ENCODE measurements at regions not wholly inside any gene's neighbourhood (a gene's known extent, or its start where the extent isn't known, plus 50 kb on each side); places are given as distances from the start of the nearest gene placed in this dataset.
"Not testable (repeated sequence)": the region's sequence is repeated elsewhere in the genome, so short reads cannot be mapped to it uniquely, and the experiment has no call there.

- no peak for DNase-seq
These were observed 51.0 kb upstream of the ACTR3 start for GRCh38 chr2:113838744-113839444.

GRCh38 chr2:113838277-113838676, 51.6 kb upstream of the ACTR3 start:
- DNase-seq, result no peak

DNA sequence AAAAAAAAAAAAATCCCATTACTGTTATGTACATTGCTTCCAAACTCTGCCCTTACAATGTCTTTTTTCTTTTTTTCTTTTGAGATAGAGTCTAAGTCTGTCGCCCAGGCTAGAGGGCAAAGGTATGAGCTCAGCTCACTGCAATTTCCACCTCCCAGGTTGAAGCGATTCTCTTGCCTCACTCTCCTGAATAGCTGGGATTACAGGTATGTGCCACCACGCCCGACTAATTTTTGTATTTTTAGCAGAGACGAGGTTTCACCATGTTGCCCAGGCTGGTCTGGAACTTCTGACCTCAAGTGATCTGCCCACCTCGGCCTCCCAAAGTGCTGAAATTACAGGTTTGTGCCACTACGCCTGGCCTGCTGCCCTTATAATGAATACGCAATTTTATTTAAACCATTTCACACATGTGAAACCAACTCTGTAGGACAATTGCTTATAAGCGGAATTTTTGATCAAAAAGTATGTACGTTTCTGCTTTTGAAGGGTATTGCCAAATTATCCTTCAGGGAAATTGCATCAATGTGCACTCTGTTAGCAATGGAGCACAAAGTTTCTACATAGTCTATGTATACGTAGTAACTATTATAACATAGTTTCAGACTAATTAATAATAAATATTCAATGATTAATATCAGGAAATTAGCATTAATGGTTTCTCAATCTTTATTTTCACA, 55.7 kb upstream of the ACTR3 start:
- DNase-seq, result no peak

DNA sequence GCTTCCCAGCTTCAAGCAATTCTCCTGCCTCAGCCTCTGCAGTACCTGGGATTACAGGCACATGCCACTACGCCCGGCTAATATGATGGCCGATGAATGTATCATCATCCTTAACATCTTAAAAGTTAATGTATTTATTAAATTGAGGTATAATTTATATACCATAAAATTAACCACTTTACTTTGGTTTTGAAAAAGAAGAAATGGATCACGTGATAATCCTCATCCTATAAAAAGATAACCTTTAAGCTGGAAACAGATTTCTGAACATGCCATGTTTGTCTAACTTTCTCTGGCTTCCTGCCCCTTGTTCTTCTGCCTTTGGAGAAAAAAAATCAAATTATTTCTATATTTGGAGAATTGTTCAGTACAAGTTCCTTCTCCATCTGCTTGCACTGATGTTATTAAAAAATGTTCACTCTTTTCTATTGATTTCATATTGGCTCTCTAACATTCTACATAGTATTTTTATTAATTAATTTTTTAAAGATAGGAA, 57.0 kb upstream of the ACTR3 start:
- no peak for DNase-seq

DNA sequence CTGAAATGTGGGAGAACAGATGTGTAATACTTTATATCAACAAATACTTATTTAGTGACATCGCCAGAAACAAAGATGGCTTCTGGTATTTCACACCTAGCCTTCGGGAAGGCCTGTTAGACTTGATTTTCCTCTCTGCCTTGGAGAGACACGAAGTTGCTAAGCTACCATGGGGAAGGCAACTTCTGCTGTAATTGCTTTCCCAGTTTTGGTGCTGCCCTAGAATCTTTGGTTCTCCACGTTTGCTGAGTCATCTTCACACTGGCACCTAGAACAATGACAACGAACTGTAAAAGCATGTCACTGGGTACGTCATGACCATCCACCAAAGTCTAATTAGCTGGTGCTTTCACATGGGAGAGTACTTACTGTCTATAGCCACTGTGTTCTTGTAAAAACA, 58.7 kb upstream of the ACTR3 start:
- no peak for DNase-seq

DNA sequence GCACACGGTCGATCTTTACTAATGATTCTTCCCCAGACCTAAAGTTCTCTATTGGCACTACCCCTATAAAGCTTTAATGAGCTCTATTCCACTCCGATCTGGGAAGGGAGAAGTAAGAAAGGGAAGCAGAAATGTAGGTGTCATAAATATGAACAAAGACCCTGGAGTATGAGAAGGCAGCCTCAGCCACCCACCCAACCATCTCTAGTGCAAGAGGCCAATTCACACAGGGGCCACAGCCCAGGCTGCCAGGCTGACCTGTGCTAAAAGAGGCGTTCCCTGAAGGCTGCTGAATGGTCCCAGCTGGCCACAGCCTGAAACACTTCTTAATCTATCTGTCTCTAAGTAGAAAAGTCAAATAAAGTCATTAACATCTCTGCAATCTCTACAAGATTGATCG, 60.1 kb upstream of the ACTR3 start:
- DNase-seq, result no peak

DNA sequence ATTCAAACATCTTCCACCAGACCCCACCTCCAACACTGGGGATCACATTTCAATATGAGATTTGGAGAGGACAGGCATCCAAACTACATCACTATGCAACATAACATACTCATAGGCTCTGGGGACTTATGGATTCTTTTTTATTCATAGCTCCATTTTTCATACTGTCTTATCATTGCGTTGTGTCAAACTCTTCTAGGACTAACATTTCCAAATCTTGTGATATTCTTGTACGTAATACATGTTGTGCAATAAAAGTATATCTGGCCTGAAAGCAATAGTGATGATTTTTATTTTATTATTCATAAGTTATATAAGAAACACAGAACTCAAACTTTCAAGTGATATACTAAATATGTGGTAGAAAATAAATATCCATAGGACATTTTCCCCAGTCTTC, 60.6 kb upstream of the ACTR3 start:
- DNase-seq, result no peak

DNA sequence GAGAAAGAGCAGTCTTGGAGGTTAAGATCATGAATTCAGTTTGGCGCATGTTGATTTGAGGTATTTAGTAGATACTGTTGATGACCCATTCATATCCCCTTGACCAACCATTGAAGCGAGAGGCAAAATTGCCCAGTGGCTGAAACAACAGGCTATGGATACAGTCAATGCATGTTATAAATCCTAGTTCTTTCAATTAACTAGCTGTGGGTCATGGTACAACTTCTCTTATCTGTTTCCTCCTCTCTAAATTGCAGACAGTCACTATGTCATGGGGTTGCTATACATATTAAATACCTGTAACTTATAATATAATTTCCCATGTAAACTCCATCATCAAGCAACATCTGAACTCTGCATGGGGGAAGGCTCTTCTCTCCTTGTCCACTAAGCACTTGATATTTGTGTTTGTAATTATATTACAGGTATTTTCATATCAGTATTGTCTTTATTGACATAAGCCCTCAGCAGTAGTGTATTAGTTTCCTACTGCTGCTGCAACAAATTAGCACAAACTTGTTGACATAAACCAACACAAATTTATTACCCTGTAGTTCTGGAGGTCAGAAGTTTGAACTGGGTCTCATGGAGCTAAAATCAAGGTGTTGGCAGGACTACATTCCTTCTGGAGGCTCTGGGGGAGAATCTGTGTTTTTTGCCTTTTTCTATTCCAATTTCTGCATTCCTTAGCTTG, 61.7 kb upstream of the ACTR3 start:
- no peak for DNase-seq

- no peak for DNase-seq
These were observed 62.5 kb upstream of the ACTR3 start for GRCh38 chr2:113827426-113827825.

GRCh38 chr2:113826346-113827285, 63.3 kb upstream of the ACTR3 start:
- no peak for DNase-seq

DNA sequence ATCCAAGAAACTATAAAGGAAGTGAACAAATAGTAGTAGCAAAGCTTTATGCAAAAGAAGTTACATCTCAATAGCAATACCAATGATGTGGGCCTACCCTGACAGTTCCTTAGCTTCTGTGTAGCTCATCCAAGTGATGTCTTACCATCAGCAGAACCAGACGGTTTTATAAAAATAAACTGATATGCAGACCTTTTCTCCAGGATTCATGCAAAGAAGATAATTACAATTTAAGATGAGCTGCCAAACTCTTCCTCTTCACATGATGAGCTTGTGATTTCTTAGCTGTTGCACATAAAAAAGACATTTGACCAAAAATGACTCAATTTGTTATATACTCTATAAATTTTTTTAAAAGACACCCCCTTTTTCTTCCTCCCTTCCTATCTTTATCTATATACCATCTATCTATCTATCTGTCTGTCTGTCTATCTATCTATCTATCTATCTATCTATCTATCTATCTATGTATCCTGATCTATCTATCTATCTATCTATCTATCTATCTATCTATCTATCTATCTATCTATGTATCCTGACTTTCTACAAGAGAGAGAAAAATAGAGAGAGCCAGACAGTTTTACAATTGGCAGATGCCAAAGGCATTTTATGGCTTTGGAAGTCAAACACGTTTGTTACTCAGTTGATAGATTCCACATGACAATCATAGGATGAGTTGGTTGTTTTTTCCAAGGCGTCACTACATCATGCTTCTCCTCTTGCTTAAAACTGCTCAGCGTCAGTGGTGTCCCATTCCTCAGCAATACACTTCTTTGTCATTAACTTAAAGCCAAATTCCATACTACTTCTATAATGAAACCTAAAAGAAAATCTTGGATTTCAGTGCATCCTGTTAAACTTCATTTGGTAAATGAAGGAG, 65.9 kb upstream of the ACTR3 start:
- no peak for DNase-seq

- no peak for DNase-seq
These were observed 65.8 kb upstream of the SLC35F5 start for GRCh38 chr2:113822087-113822815.

DNA sequence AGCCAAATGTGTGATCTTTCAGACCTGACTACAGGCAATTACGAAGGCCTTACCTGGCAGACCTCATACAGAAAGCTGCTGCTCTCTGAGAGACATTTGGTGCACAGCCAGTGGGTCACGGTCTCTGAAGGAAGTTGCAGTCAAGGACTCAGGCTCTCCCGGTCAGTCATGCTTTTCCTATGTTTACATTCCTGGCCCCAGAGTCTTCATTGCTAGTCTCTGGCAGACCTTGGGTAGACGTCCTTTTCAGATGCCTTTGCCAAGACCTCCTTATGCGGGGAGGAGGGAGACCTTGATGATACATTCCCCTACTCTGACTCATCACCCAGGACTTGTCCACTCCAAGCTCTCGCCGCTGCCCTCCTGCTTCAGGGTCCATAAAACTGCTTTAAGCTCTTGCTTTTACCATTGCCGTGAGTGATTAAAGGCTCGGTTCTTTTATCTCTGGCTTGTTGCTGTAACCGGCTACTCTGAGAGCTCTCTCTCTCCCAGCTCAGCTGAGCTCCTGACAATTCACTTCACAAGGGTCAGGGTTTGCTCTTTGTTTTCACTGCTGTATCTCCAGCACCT, 62.0 kb upstream of the SLC35F5 start:
- DNase-seq, result peak; percentile 71

DNA sequence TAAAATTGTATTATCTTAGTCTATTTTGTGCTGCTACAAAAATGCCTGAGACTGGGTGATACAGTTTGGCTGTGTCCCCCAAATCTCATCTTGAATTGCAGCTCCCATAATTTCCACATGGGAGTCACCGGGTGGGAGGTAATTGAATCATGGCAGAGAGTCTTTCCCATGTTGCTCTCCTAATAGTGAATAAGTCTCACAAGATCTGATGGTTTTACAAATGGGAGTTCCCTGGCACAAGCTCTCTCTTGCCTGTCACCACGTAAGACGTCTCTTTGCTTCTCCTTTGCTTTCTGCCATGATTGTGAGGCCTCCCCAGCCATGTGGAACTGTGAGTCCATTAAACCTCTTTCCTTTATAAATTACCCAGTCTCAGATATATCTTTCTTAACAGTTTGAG, 57.0 kb upstream of the SLC35F5 start:
- not testable (repeated sequence) for DNase-seq

- DNase-seq, result no peak
These were observed 55.8 kb upstream of the SLC35F5 start for GRCh38 chr2:113812204-113812603.

DNA sequence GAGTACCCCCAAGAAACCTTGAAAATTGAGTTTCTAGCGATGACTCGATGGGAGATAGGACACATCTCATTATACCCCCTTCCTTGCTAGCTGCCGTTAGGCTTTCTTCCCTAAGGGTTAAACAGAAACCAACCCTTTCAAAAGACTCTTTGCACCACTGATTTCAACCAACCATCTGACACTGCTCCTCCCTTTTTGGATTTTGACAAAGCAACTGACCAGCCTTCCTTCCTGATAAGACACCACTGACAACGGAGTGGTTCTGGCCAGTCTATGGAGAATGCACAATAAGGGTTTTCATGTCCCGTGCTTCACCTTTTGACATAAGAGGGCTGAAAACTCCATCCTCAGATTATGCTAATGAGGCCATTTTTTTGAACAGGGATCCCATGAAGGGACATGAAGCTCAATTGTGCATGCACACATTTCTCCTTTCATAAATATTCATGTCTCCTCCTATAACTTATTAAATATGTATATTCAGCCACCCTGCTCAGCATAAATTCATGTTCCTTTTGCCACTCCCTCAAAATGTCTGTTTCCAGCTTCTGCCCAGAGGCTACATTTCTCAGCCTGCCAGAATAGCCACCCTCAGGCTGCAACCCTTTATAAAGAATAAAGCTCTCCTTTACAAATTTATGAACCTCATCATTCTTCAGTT, 52.8 kb upstream of the SLC35F5 start:
- DNase-seq, result no peak

- DNase-seq, result no peak
These were observed 51.3 kb upstream of the SLC35F5 start for GRCh38 chr2:113807721-113808120.

DNA sequence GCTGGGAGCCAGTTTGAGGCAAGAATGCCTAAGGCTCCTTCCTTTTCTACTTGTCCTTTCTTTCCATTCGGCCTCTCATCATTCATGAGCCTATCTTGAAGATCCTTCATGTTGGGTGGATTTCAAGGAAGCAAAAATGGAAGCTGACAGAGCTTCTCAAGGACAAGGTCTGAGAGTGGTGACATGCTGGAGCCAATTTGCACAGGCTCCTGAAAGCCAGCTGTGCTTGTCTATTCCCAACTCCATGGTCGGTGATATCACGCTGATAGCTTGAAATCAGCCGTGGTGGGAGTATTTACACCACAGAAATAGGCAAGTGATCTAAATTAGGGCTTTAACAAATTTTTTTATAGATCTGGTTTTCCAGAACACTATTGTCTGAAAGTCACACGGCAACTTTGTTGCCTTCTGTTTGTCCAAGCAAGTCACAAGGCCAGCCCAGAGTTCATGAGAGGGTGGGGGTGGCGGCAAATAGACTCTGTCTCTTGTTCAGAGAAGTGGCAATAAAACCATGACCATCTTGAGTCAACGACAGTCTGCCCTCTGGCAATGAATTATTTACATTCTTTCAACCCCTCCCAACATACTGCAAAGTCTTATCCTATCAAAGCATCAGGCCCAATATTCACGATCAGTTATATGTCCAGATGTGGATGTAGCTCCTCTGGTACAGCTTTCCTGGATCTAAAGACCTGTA, 49.9 kb upstream of the SLC35F5 start:
- DNase-seq, result no peak

Measured in DMS79 (cell line).